Heart left ventricle (tissue), 16 donors: ENCODE measurements at regions not wholly inside any gene's neighbourhood (a gene's known extent, or its start where the extent isn't known, plus 50 kb on each side); places are given as distances from the start of the nearest gene placed in this dataset.

Source experiments
- ATAC-seq, 4 donors: fragments of 200-7000 bp; cut with Tn5 transposase; one replicate each; pipeline ENCODE4 v1.9.1; 2020 to 2022; ENCODE audit warnings: moderate library complexity in 4 of 4, mild to moderate bottlenecking in 3 of 4, moderate number of reproducible peaks in 1 of 4
- DNase-seq, 5 donors: peaks; one replicate each; pipeline ENCODE4 v3.0.0-alpha.2; 2020
- H3K27ac ChIP-seq, 12 donors: fragments of 200-600 bp; sonication (generic) in 4 of 12; one replicate each; pipeline versions ENCODE4 v1.5.0 to v1.8.0; 2016 to 2022; ENCODE audit warnings: mild to moderate bottlenecking in 2 of 12
- H3K27me3 ChIP-seq, 9 donors: fragments of 200-600 bp; sonication (generic) in 2 of 9; one replicate each; pipeline versions ENCODE4 v1.5.1 to v1.8.0; 2016 to 2022; ENCODE audit warnings: mild to moderate bottlenecking in 3 of 9
- H3K36me3 ChIP-seq, 9 donors: fragments of 200-600 bp; sonication (generic) in 2 of 9; one replicate each; pipeline versions ENCODE4 v1.5.0 to v1.8.0; 2018 to 2022; ENCODE audit warnings: mild to moderate bottlenecking in 2 of 9
- H3K4me1 ChIP-seq, 12 donors: fragments of 200-600 bp; sonication (generic) in 4 of 12; one replicate each; pipeline versions ENCODE4 v1.5.0 to v1.8.0; 2016 to 2022; ENCODE audit warnings: mild to moderate bottlenecking in 3 of 12
- H3K4me3 ChIP-seq, 12 donors: fragments of 200-600 bp; sonication (generic) in 4 of 12; one replicate each; pipeline versions ENCODE4 v1.5.0 to v1.8.0; 2017 to 2022; ENCODE audit warnings: mild to moderate bottlenecking in 9 of 12, moderate library complexity in 4 of 12
- H3K9me3 ChIP-seq, 12 donors: fragments of 200-600 bp; sonication (generic) in 4 of 12; one replicate each; pipeline versions ENCODE4 v1.5.0 to v1.8.0; 2016 to 2022; ENCODE audit warnings: mild to moderate bottlenecking in 1 of 12
- CTCF ChIP-seq, 12 donors: fragments of 200-600 bp; sonication (generic) in 4 of 12; IDR thresholded peaks; one replicate each; pipeline versions ENCODE4 v1.5.0 to v1.8.0; 2018 to 2022; ENCODE audit warnings: antibody characterized with exemption in 12 of 12, mild to moderate bottlenecking in 5 of 12
- POLR2A ChIP-seq, 2 donors: fragments of 450-650 bp; IDR thresholded peaks; one replicate each; pipeline ENCODE4 v1.6.1; 2017; ENCODE audit warnings: antibody characterized with exemption in 2 of 2, mild to moderate bottlenecking in 2 of 2, moderate library complexity in 2 of 2
- WGBS, 4 donors: extraction: QIAGEN DNeasy Blood & Tissue Kit in 2 of 4; methylation state at CpG; one replicate each; pipeline versions ENCODE4 v1.1.5 to v1.1.7; 2013 to 2018; 5-methylcytosine and 5-hydroxymethylcytosine counted together
- intact Hi-C, 10 donors: fragments of 100-400 bp; cut with DNase I; formaldehyde crosslinking; loops; one replicate each; pipeline versions ENCODE4 v1.11.1 to v1.14.2; 2022
- donor health status: ischemic (EF 13 %, LVEDD 7.1; RV severe dilation, severe dysfunction).
- donor health status: healthy with polysubstance abuse.
- donor health status: DM: no; HTN: yes; CAD: no.
- donor health status: DM: no; HTN: no; CAD: no.
- donor health status: ischemic (EF 25% LVEDD 6.9; RV normal size, moderate dysfunction).
- donor health status: ischemic (EF 25% LVEDD 5.7; RV mildly dilated, moderate dysfunction).
- donor health status: healthy.
- donor health status: DM: yes; HTN: yes; CAD: no.
- donor health status: ischemic (EF 35%, LVEDD 5.7; RV mildly dilated, moderate dysfunction).
- donor health status: nonischemic (EF 11% LVEDD 7.7; RV severe dilation, severe dysfunction).
- donor health status: DM: yes; HTN: yes; CAD: no.
- donor health status: PGD.
- donor health status: ischemic (EF 29% LVEDD 5.4; RV normal size, mild dysfunction).
- donor health status: nonischemic (EF 23%, LVEDD 6.1; RV moderate dilation, normal function).

- TF ChIP-seq CTCF (IDR thresholded peaks at IDR 0.05) (no peak), POLR2A (IDR thresholded peaks at IDR 0.05) (no peak)
- H3K27me3 ChIP-seq: no peaks in the 10 kb centered on the region
Observed at GRCh38 chr12:86697916-86698640, 441.9 kb upstream of the MGAT4C start.

GRCh38 chr12:86683568-86684304 lies 427.5 kb upstream of the MGAT4C start:
- Histone ChIP-seq H3K27me3 (no peaks in the 10 kb centered on the region), H3K27ac (no peak overlapping the region), H3K36me3 (no peaks in the 10 kb centered on the region), H3K4me1 (no peaks in the 10 kb centered on the region), H3K9me3 (peaks cover 0 to 9% (median 1%) of the 10 kb centered on the region in 12 donors), H3K4me3 (no peak overlapping the region)
- TF ChIP-seq CTCF (IDR thresholded peaks at IDR 0.05): no peak
- TF ChIP-seq POLR2A (IDR thresholded peaks at IDR 0.05): no peak
- ATAC-seq (no peak), DNase-seq (no peak)
- intact Hi-C loops: loop anchor here in 1 of 10 donors (10.0 kb wide), 1 partner anchor 991 kb away; no protein-coding TSS in a partner anchor
- 27 to 43% (median 32%) methylated on average over 6 of the region's 6 CpGs for WGBS, 4 donors

More at GRCh38 chr12:86697916-86698640, 441.9 kb upstream of the MGAT4C start:
- WGBS, 4 donors: 71 to 79% (median 78%) methylated on average over 2 of the region's 2 CpGs
- Histone ChIP-seq H3K4me1 (no peaks in the 10 kb centered on the region), H3K27ac (no peak overlapping the region), H3K9me3 (peaks cover 0 to 8% (median 0%) of the 10 kb centered on the region in 12 donors), H3K36me3 (no peaks in the 10 kb centered on the region), H3K4me3 (no peak overlapping the region)
- ATAC-seq (no peak), DNase-seq (no peak)
- intact Hi-C loops: no loop called here

- no peaks in the 10 kb centered on the region for H3K36me3 ChIP-seq
- no peak overlapping the region for H3K4me3 ChIP-seq
- DNase-seq (no peak), ATAC-seq (no peak)
- no peak overlapping the region for H3K27ac ChIP-seq
- intact Hi-C loops: loop anchor here in 1 of 10 donors (10.0 kb wide), 1 partner anchor 994 kb away; no protein-coding TSS in a partner anchor
- H3K4me1 ChIP-seq: no peaks in the 10 kb centered on the region
- WGBS, 4 donors: 40 to 47% (median 45%) methylated on average over 1 of the region's 1 CpG
- H3K27me3 ChIP-seq: no peaks in the 10 kb centered on the region
- TF ChIP-seq CTCF (IDR thresholded peaks at IDR 0.05): no peak
- peaks cover 0 to 8% (median 0%) of the 10 kb centered on the region in 12 donors for H3K9me3 ChIP-seq
Observed at GRCh38 chr12:86681060-86681459, 424.9 kb upstream of the MGAT4C start.

DNA sequence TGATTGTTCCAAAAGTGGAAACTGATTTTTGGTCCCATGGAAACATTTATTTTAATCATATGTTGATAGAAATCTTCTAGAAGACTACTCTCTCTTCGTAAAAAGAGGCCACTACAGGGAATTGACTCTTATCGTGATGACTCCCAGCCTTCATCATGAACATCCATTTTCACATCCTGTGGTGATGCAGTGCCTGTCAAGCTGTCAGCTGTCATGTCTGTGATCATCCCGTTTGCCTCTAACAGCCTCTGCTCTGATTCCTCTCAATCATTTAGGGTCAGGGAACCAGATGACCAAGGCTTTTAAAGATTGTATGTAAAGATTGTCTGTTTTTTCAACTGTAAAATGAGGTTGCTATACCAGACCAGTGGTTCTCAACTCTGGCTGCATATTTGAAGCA lies 419.0 kb upstream of the MGAT4C start:
- ATAC-seq (no peak), DNase-seq (no peak)
- Histone ChIP-seq H3K27ac (no peak overlapping the region), H3K4me1 (no peaks in the 10 kb centered on the region), H3K36me3 (no peaks in the 10 kb centered on the region), H3K4me3 (no peak overlapping the region), H3K9me3 (peaks cover 0 to 3% (median 0%) of the 10 kb centered on the region in 12 donors), H3K27me3 (no peaks in the 10 kb centered on the region)
- 35 to 50% (median 47%) methylated on average over 3 of the region's 3 CpGs for WGBS, 4 donors
- TF ChIP-seq CTCF (IDR thresholded peaks at IDR 0.05): no peak
- intact Hi-C loops: no loop called here
